GM12874 (cell line): ENCODE measurements at regions not wholly inside any gene's neighbourhood (a gene's known extent, or its start where the extent isn't known, plus 50 kb on each side); places are given as distances from the start of the nearest gene placed in this dataset.

Experiments used
- CTCF ChIP-seq: IDR thresholded peaks from 2 replicates; pipeline ENCODE4 v1.5.1; 2011; ENCODE audit warnings: low read depth, mild to moderate bottlenecking, control low read depth, low read length, moderate library complexity; ENCODE audit not compliant: insufficient read depth

DNA sequence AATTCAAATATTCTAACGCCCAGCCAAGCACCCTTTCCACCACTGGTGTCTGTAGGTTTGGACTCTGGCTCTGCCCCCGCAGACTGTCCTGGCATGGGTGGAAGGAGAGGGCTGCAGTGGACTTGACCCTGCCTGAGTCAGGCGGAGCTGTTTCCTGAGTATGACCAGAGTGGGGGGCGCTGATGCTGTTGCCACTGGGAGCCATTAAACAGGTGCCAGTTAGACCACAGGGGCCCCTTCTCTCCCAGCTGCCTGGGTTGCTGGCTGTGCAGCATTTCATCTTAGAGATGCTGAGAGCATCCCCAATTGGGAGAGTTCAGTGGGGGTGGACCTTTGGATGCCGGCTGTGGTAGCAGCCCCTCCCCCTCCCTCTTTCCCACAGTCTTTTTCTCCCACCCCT lies 539.5 kb downstream of the MATN1 start:
- no peak for TF ChIP-seq CTCF

- no peak for TF ChIP-seq CTCF
Observed at GRCh38 chr1:30183006-30183405, 540.4 kb downstream of the MATN1 start.

DNA sequence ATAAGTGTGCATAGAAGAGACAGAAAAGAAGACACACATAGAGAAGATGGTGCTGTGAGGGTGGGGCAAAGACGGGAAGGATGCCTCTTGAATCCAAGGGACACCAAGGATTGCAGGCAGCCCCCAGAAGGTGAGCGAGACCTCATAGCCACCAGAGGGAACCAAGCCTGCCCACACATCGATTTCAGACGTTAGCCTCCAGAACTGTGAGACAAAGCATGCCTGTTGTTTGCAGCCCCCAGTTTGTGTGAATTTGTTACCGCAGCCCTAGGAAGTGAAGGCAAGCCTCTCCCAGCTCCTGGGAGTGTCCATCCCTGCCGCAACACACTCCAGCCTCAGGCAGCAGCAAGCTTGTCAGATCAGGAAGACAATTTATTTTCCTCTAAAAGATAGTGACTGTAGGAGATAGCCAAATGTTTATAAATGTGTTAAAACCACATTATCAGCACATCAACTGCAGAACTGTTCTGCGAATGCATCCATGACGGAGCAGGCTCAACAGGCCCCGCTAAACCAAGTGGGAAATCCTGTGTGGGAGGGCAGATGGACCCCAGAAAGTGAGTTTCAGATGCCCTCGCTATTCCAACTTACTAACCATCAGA lies 543.3 kb downstream of the MATN1 start:
- no peak for TF ChIP-seq CTCF

DNA sequence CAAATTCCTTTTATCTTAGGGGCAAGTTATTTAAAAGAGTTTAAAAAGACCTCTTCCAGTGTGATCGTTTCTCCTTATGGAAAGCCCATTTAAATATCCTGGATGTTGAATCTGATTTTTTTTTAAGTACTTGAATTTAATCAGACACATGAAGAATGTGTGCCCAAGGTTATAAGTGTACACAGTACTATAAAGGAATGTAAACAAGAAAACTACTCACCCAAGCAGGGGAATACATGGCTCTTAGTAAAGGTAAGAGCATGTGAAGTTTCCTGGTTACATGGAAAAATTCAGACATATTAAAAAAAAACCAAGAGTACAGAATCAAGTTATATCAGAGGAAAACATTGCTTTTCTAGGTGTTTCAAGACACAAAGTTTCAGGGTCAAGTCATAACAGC lies 546.9 kb downstream of the MATN1 start:
- TF ChIP-seq CTCF: no peak

DNA sequence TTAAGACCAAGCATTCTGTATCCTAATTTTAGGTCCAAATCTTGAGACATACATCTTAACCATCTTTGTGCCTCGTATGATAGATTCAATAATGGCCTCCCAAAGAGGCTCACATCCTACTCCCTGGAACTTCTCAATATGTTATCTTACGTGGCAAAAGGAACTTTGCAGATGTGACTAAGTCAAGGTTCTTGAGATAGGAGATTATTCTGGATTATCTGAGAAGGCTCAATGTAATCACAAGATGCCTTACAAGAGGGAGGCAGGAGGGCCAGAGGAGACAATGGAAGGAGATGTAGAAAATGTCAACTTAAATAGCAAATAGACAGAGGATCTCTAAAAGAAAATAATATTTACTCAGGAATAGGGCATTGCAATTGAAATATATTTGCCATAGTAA lies 548.9 kb downstream of the MATN1 start:
- no peak for TF ChIP-seq CTCF

DNA sequence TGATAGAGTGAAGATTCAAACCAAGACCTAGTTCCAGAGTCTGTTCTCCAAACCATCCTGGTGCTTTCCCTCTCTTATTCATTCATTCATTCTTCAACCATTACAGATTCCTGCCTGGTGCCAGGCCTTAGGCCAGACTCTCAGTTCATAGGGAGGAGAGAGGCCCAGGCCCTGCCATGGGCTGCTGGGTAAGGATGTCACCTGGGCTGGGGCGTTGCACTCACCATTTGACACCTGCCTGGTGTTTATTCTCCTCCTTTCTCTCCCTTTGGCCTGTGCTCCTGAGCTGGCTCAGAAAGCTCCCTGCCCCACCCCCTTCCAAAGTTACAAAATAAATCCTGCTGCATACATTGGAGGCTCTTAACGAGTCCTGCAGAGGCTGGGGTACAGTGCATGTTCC lies 549.8 kb downstream of the MATN1 start:
- TF ChIP-seq CTCF: no peak

GRCh38 chr1:30172757-30173156 lies 550.6 kb downstream of the MATN1 start:
- no peak for TF ChIP-seq CTCF
